ENCODE measurements at regions not wholly inside any gene's neighbourhood (a gene's known extent, or its start where the extent isn't known, plus 50 kb on each side); places are given as distances from the start of the nearest gene placed in this dataset.

DNA sequence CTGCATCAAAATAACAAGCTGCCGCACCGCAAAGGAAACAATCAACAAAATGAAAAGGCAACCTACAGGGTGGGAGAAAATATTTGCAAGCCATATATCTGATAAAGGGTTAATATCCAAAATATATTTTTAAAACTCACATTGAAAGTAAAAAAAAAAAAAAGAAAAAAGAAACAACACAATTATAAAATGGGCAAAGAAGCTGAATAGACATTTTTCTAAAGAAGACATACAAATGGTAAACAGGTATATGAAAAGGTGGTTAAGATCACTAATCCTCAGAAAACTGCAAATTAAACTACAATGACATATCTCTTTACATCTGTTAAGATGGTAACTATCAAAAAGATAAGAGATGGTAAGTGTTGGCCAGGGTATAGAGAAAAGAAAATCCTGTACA, 105.4 kb upstream of the LY86 start:
- Histone ChIP-seq H3K4me3 (ENCODE audit: low read depth, low read length) (no peak overlapping the region), H3K4me1 (no peaks in the 10 kb centered on the region), H3K27me3 (replicated peaks; ENCODE audit: control insufficient read depth, insufficient read depth, low read length) (no peaks in the 10 kb centered on the region), H3K36me3 (ENCODE audit: control insufficient read depth, insufficient read depth, low read length) (no peaks in the 10 kb centered on the region), H3K9me3 (no peaks in the 10 kb centered on the region)
- H3K4me3 Mint-ChIP-seq (ENCODE audit: unreplicated experiment) = no peak overlapping the region
- no TSS peak for BruUV-seq (replicated peaks)
- no peak for DNase-seq
- intact Hi-C loops (cut with micrococcal nuclease; ENCODE audit: unreplicated experiment) = no loop called here
- no peaks in the 10 kb centered on the region for H3K9me3 Mint-ChIP-seq (ENCODE audit: unreplicated experiment)
- no peaks in the 10 kb centered on the region for H3K4me1 Mint-ChIP-seq (ENCODE audit: low read depth, unreplicated experiment)
- peaks cover 21% of the 10 kb centered on the region for H3K27me3 Mint-ChIP-seq (ENCODE audit: insufficient read depth, unreplicated experiment)
- ChIA-PET POLR2A (no interaction called here), CTCF (no interaction called here)
- no peaks in the 10 kb centered on the region for H3K36me3 Mint-ChIP-seq (ENCODE audit: insufficient read depth, unreplicated experiment)
- no peak overlapping the region for H3K27ac Mint-ChIP-seq (ENCODE audit: unreplicated experiment)
- TF ChIP-seq, protein P1, sequence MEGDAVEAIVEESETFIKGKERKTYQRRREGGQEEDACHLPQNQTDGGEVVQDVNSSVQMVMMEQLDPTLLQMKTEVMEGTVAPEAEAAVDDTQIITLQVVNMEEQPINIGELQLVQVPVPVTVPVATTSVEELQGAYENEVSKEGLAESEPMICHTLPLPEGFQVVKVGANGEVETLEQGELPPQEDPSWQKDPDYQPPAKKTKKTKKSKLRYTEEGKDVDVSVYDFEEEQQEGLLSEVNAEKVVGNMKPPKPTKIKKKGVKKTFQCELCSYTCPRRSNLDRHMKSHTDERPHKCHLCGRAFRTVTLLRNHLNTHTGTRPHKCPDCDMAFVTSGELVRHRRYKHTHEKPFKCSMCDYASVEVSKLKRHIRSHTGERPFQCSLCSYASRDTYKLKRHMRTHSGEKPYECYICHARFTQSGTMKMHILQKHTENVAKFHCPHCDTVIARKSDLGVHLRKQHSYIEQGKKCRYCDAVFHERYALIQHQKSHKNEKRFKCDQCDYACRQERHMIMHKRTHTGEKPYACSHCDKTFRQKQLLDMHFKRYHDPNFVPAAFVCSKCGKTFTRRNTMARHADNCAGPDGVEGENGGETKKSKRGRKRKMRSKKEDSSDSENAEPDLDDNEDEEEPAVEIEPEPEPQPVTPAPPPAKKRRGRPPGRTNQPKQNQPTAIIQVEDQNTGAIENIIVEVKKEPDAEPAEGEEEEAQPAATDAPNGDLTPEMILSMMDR (IDR thresholded peaks at IDR 0.05; ENCODE audit: insufficient read depth in 1 of 2, low read depth in 1 of 2, low read length in 1 of 2, severe bottlenecking in 1 of 2, unreplicated experiment in 1 of 2) = no peak

DNA sequence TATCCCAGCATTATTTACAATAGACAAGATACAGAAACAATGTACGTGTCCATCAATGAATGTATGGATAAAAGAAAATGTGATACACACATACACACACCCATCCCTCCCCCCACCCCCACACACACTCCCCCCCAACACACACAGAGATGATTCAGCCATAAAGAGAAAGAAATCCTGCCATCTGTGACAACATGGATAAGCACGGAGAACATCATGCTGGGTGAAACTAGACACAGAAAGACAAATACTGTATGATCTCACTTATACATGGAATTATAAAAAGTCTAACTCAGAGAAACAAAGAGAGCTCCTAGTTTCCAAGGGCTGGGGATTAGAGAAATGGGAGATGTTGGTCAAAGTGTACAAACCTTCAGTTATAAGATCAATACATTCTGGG, 104.8 kb upstream of the LY86 start:
- no peaks in the 10 kb centered on the region for H3K4me1 Mint-ChIP-seq (ENCODE audit: low read depth, unreplicated experiment)

DNA sequence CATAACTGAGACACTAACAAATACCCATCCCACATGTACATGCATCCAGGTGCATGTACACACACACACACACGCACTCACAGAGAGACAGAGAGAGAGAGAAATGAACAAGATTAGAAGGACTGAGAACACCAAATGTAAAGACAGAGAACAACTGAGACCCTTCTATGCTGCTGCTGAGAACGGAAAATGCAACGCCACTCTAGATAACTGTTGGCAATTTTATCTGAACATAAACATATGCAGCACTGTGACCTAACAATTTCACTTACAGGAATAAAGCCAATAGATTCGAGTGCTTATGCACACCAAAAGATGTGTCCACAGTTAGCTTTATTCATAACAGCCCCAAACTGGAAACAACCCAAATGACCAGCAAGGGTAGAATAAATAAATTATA, 103.8 kb upstream of the LY86 start:
- DNase-seq = no peak
- BruUV-seq (replicated peaks) = no TSS peak
- intact Hi-C loops (cut with micrococcal nuclease; ENCODE audit: unreplicated experiment) = no loop called here
- Histone ChIP-seq H3K36me3 (ENCODE audit: control insufficient read depth, insufficient read depth, low read length) (no peaks in the 10 kb centered on the region), H3K27me3 (replicated peaks; ENCODE audit: control insufficient read depth, insufficient read depth, low read length) (no peaks in the 10 kb centered on the region), H3K9me3 (no peaks in the 10 kb centered on the region), H3K4me1 (no peaks in the 10 kb centered on the region), H3K4me3 (ENCODE audit: low read depth, low read length) (no peak overlapping the region)
- H3K4me1 Mint-ChIP-seq (ENCODE audit: low read depth, unreplicated experiment) = no peaks in the 10 kb centered on the region
- no peaks in the 10 kb centered on the region for H3K36me3 Mint-ChIP-seq (ENCODE audit: insufficient read depth, unreplicated experiment)
- no peak overlapping the region for H3K27ac Mint-ChIP-seq (ENCODE audit: unreplicated experiment)
- no peaks in the 10 kb centered on the region for H3K9me3 Mint-ChIP-seq (ENCODE audit: unreplicated experiment)
- peaks cover 21% of the 10 kb centered on the region for H3K27me3 Mint-ChIP-seq (ENCODE audit: insufficient read depth, unreplicated experiment)
- CTCF ChIA-PET = no interaction called here
- TF ChIP-seq, protein P1 (IDR thresholded peaks at IDR 0.05; ENCODE audit: insufficient read depth in 1 of 2, low read depth in 1 of 2, low read length in 1 of 2, severe bottlenecking in 1 of 2, unreplicated experiment in 1 of 2) = no peak
- H3K4me3 Mint-ChIP-seq (ENCODE audit: unreplicated experiment) = no peak overlapping the region
- POLR2A ChIA-PET = no interaction called here

More for the DNA sequence above, 104.8 kb upstream of the LY86 start:
- ChIA-PET POLR2A (no interaction called here), CTCF (no interaction called here)
- Mint-ChIP-seq H3K27ac (ENCODE audit: unreplicated experiment) (no peak overlapping the region), H3K4me3 (ENCODE audit: unreplicated experiment) (no peak overlapping the region), H3K36me3 (ENCODE audit: insufficient read depth, unreplicated experiment) (no peaks in the 10 kb centered on the region), H3K27me3 (ENCODE audit: insufficient read depth, unreplicated experiment) (peaks cover 16% of the 10 kb centered on the region), H3K9me3 (ENCODE audit: unreplicated experiment) (no peaks in the 10 kb centered on the region)
- H3K27me3 ChIP-seq (replicated peaks; ENCODE audit: control insufficient read depth, insufficient read depth, low read length) = no peaks in the 10 kb centered on the region
- no peaks in the 10 kb centered on the region for H3K36me3 ChIP-seq (ENCODE audit: control insufficient read depth, insufficient read depth, low read length)
- no peak for DNase-seq
- TF ChIP-seq, protein P1 (IDR thresholded peaks at IDR 0.05; ENCODE audit: insufficient read depth in 1 of 2, low read depth in 1 of 2, low read length in 1 of 2, severe bottlenecking in 1 of 2, unreplicated experiment in 1 of 2) = no peak
- no peak overlapping the region for H3K4me3 ChIP-seq (ENCODE audit: low read depth, low read length)
- BruUV-seq (replicated peaks) = no TSS peak
- intact Hi-C loops (cut with micrococcal nuclease; ENCODE audit: unreplicated experiment) = no loop called here
- H3K9me3 ChIP-seq = no peaks in the 10 kb centered on the region
- H3K4me1 ChIP-seq = no peaks in the 10 kb centered on the region
